SKM-1 (cell line): ENCODE measurements at regions not wholly inside any gene's neighbourhood (a gene's known extent, or its start where the extent isn't known, plus 50 kb on each side); places are given as distances from the start of the nearest gene placed in this dataset.
A peak's percentile ranks its signal among the peaks of the same experiment; 100 is the strongest.

Source experiments
- DNase-seq: peaks from one replicate; lab custom pipeline; 2025; ENCODE audit not compliant: unreplicated experiment; lab: John Stamatoyannopoulos, UW

GRCh38 chr15:38692789-38693062 is 128.1 kb upstream of the RASGRP1 start:
- DNase-seq, result no peak

GRCh38 chr15:38695249-38696108 is 130.9 kb upstream of the RASGRP1 start:
- no peak for DNase-seq

GRCh38 chr15:38696109-38696727 is 131.6 kb upstream of the RASGRP1 start:
- DNase-seq, result no peak

GRCh38 chr15:38696790-38697495 is 132.3 kb upstream of the RASGRP1 start:
- no peak for DNase-seq

- no peak for DNase-seq
These were observed 133.6 kb upstream of the RASGRP1 start for GRCh38 chr15:38698254-38698653.

- peak; percentile 74 for DNase-seq
These were observed 135.1 kb upstream of the RASGRP1 start for GRCh38 chr15:38699633-38700230.

GRCh38 chr15:38701149-38701548 is 136.5 kb upstream of the RASGRP1 start:
- no peak for DNase-seq

- no peak for DNase-seq
These were observed 137.7 kb upstream of the RASGRP1 start for GRCh38 chr15:38702178-38702912.

- DNase-seq, result no peak
These were observed 141.0 kb upstream of the RASGRP1 start for GRCh38 chr15:38705436-38706219.

GRCh38 chr15:38706956-38707355 is 142.3 kb upstream of the RASGRP1 start:
- no peak for DNase-seq

GRCh38 chr15:38707802-38708671 is 143.4 kb upstream of the RASGRP1 start:
- DNase-seq, result peak; percentile 59

- no peak for DNase-seq
These were observed 144.1 kb upstream of the RASGRP1 start for GRCh38 chr15:38708672-38709180.

GRCh38 chr15:38709196-38709595 is 144.6 kb upstream of the RASGRP1 start:
- no peak for DNase-seq

GRCh38 chr15:38714309-38715072 is 149.9 kb upstream of the RASGRP1 start:
- DNase-seq, result no peak

GRCh38 chr15:38720893-38721567 is 156.4 kb upstream of the RASGRP1 start:
- DNase-seq, result no peak

GRCh38 chr15:38721568-38721945 is 156.9 kb upstream of the RASGRP1 start:
- no peak for DNase-seq

- no peak for DNase-seq
These were observed 157.6 kb upstream of the RASGRP1 start for GRCh38 chr15:38722236-38722635.

GRCh38 chr15:38724827-38725226 is 160.2 kb upstream of the RASGRP1 start:
- DNase-seq, result no peak
